GM23248 (cell line): ENCODE measurements at regions not wholly inside any gene's neighbourhood (a gene's known extent, or its start where the extent isn't known, plus 50 kb on each side); places are given as distances from the start of the nearest gene placed in this dataset.
A peak's percentile ranks its signal among the peaks of the same experiment; 100 is the strongest.

ENCODE experiments used
- DNase-seq: peaks from one replicate; pipeline ENCODE4 v3.0.0-alpha.2; 2015
- H2AFZ ChIP-seq: fragments of 200-600 bp; sonication (generic); 2 replicates; pipeline ENCODE4 v1.6.1; 2016; ENCODE audit warnings: antibody characterized with exemption
- H3F3A ChIP-seq: fragments of 200-600 bp; sonication (generic); 2 replicates; pipeline ENCODE4 v1.6.1; 2016; ENCODE audit warnings: mild to moderate bottlenecking, antibody characterized with exemption, mixed run types; ENCODE audit not compliant: insufficient read depth
- H3K27ac ChIP-seq: fragments of 200-600 bp; sonication (generic); 2 replicates; pipeline ENCODE4 v1.5.1; 2016; ENCODE audit warnings: mild to moderate bottlenecking
- H3K27me3 ChIP-seq: fragments of 200-600 bp; sonication (generic); replicated peaks from 2 replicates; pipeline ENCODE4 v1.6.1; 2016; ENCODE audit warnings: mild to moderate bottlenecking; ENCODE audit not compliant: insufficient read depth
- H3K36me3 ChIP-seq: fragments of 200-600 bp; sonication (generic); 2 replicates; pipeline ENCODE4 v1.6.1; 2016; ENCODE audit warnings: low read depth, mild to moderate bottlenecking
- H3K4me1 ChIP-seq: fragments of 200-600 bp; sonication (generic); 2 replicates; pipeline ENCODE4 v1.6.1; 2016; ENCODE audit warnings: mild to moderate bottlenecking; ENCODE audit not compliant: insufficient read depth
- H3K4me2 ChIP-seq: fragments of 200-600 bp; sonication (generic); one replicate; pipeline ENCODE4 v1.6.1; 2016; ENCODE audit warnings: mild to moderate bottlenecking; ENCODE audit not compliant: unreplicated experiment
- H3K4me3 ChIP-seq: fragments of 200-600 bp; sonication (generic); 2 replicates; pipeline ENCODE4 v1.5.1; 2016; ENCODE audit warnings: mild to moderate bottlenecking
- H3K79me2 ChIP-seq: fragments of 200-600 bp; sonication (generic); 2 replicates; pipeline ENCODE4 v1.6.1; 2016; ENCODE audit warnings: mild to moderate bottlenecking; ENCODE audit not compliant: insufficient read depth
- H3K9ac ChIP-seq: fragments of 200-600 bp; sonication (generic); 2 replicates; pipeline ENCODE4 v1.6.1; 2016; ENCODE audit warnings: mild to moderate bottlenecking
- H3K9me2 ChIP-seq: fragments of 200-600 bp; sonication (generic); 2 replicates; pipeline ENCODE4 v1.6.1; 2016; ENCODE audit warnings: mixed run types, mild to moderate bottlenecking, moderate library complexity; ENCODE audit not compliant: insufficient read depth
- H3K9me3 ChIP-seq: fragments of 200-600 bp; sonication (generic); one replicate; pipeline ENCODE4 v1.6.1; 2017; ENCODE audit warnings: low read depth
- H4K20me1 ChIP-seq: fragments of 200-600 bp; sonication (generic); 2 replicates; pipeline ENCODE4 v1.6.0; 2016; ENCODE audit not compliant: insufficient read depth
- EZH2 ChIP-seq: fragments of 200-600 bp; sonication (generic); IDR thresholded peaks from 2 replicates; pipeline ENCODE4 v1.6.1; 2018; ENCODE audit warnings: antibody characterized with exemption, mild to moderate bottlenecking; ENCODE audit not compliant: insufficient read depth, poor library complexity, severe bottlenecking
- EZH2phosphoT487 ChIP-seq: fragments of 200-600 bp; sonication (generic); IDR thresholded peaks from 2 replicates; pipeline ENCODE4 v1.6.1; 2018; ENCODE audit warnings: antibody characterized with exemption, moderate library complexity, mild to moderate bottlenecking, low read depth; ENCODE audit not compliant: insufficient read depth
- WGBS, 2 experiments: methylation state at CpG; one replicate each; pipeline ENCODE4 v1.1.6; 2015 to 2017; ENCODE audit warnings: low lambda C conversion rate in 2 of 2, low coverage in 1 of 2; ENCODE audit errors: missing lambda C conversion rate in 2 of 2; 5-methylcytosine and 5-hydroxymethylcytosine counted together
- in situ Hi-C: fragments of 300-500 bp; cut with MboI; formaldehyde crosslinking; loops from 2 replicates; pipeline ENCODE4 v1.15.0; 2020

DNA sequence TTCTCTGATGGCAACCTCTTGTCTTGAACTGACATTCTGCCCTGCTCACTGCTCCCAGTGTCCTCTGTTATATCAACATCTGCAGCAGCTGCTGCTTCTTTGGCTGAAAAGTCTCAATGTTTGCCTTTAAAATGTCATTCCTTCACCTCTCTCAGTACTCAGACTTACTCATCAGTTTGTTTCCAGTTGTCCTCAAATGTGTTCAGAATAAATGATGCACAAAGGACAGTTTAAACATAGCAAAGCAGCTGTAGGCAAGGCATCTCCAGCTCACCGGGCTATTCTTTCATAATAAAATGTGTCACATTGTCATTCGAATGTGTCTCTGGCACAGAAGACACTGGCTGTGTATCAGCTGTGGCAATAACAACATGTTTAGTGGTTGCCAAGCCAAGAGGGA is 590.9 kb upstream of the ZNF608 start:
- Histone ChIP-seq H3K79me2 (no peaks in the 10 kb centered on the region), H3K4me2 (no peak overlapping the region), H3K36me3 (no peaks in the 10 kb centered on the region), H3K4me3 (no peak overlapping the region), H3K9ac (no peak overlapping the region), H4K20me1 (no peaks in the 10 kb centered on the region), H3K9me3 (no peaks in the 10 kb centered on the region), H2AFZ (no peak overlapping the region), H3K27ac (no peak overlapping the region), H3F3A (no peaks in the 10 kb centered on the region), H3K9me2 (no peaks in the 10 kb centered on the region), H3K4me1 (no peaks in the 10 kb centered on the region; the same call in 1 of the 2 replicates), H3K27me3 (no peaks in the 10 kb centered on the region)
- DNase-seq = no peak
- 28% methylated on average over 2 of the region's 2 CpGs for WGBS, 2 experiments
- TF ChIP-seq EZH2phosphoT487 (no peak), EZH2 (no peak)
- in situ Hi-C loops = no loop called here

GRCh38 chr5:125338440-125339174 is 592.2 kb upstream of the ZNF608 start:
- H3K9me2 ChIP-seq = no peaks in the 10 kb centered on the region
- DNase-seq = no peak
- no peaks in the 10 kb centered on the region for H3K9me3 ChIP-seq
- H3K79me2 ChIP-seq = no peaks in the 10 kb centered on the region
- TF ChIP-seq EZH2phosphoT487 (no peak), EZH2 (no peak)
- in situ Hi-C loops = no loop called here
- no peak overlapping the region for H3K4me2 ChIP-seq
- H3K4me1 ChIP-seq = peaks cover 10% of the 10 kb centered on the region
- no peak overlapping the region for H3K9ac ChIP-seq
- H3K4me3 ChIP-seq = no peak overlapping the region
- H2AFZ ChIP-seq = no peak overlapping the region
- H3K27me3 ChIP-seq = no peaks in the 10 kb centered on the region
- no peak overlapping the region for H3K27ac ChIP-seq
- H3K36me3 ChIP-seq = no peaks in the 10 kb centered on the region
- WGBS, 2 experiments = 86 to 89% methylated on average over 2 of the region's 2 CpGs
- H3F3A ChIP-seq = peaks cover 12% of the 10 kb centered on the region
- H4K20me1 ChIP-seq = no peaks in the 10 kb centered on the region

DNA sequence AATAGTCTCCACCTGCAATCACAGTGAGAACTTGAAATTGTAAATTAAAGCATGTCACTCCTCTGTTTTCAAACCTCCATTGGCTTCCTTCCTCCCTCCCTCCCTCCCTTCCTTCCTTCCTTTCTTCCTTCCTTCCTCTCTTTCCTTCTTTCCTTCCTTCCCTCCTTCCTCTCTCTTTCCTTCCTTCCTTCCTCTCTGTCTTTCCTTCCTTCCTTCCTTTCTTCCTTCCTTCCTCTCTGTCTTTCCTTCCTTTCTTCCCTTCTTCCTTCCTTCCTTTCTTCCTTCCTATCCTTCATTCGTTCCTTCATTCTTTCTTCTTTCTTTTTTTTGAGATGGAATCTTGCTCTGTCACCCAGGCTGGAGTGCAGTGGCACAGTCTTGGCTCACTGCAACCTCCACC is 595.0 kb upstream of the ZNF608 start:
- Histone ChIP-seq H3K27me3 (no peaks in the 10 kb centered on the region), H3K4me2 (no peak overlapping the region), H3K9me2 (no peaks in the 10 kb centered on the region), H3K9me3 (no peaks in the 10 kb centered on the region), H3K27ac (no peak overlapping the region), H4K20me1 (no peaks in the 10 kb centered on the region), H3K79me2 (no peaks in the 10 kb centered on the region), H3K36me3 (no peaks in the 10 kb centered on the region), H2AFZ (no peak overlapping the region), H3K4me3 (no peak overlapping the region), H3K4me1 (peaks cover 10% of the 10 kb centered on the region), H3F3A (peaks cover 13% of the 10 kb centered on the region), H3K9ac (no peak overlapping the region)
- TF ChIP-seq EZH2 = no peak
- no peak for TF ChIP-seq EZH2phosphoT487
- WGBS, 2 experiments = 67 to 73% methylated on average over 1 of the region's 1 CpG
- DNase-seq = no peak
- in situ Hi-C loops = no loop called here

DNA sequence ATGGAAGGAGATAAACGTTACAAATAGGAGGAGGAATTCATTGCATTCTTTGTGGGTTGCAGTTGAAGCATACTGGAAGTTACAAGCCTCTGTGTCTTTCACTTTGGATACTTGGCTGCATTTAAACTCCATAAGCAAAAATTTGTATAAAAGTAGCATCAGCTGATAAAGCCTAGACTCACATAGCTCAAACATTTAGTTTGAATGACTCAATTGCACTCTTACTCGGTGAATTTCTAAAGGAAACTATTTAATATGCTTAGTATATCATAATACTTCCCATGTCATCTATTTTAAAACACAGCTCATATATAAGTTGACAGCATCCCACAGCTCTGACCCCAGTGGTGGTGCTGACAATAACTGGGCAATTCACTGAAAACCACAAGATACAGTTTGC is 596.6 kb upstream of the ZNF608 start:
- peak; percentile 48 for DNase-seq
- H3F3A ChIP-seq = peaks cover 13% of the 10 kb centered on the region
- in situ Hi-C loops = no loop called here
- no peaks in the 10 kb centered on the region for H3K79me2 ChIP-seq
- H3K36me3 ChIP-seq = no peaks in the 10 kb centered on the region
- TF ChIP-seq EZH2 = no peak
- TF ChIP-seq EZH2phosphoT487 = peak; percentile 93
- H3K9me2 ChIP-seq = no peaks in the 10 kb centered on the region
- peaks cover 10% of the 10 kb centered on the region for H3K4me1 ChIP-seq
- WGBS, 2 experiments = 5 to 8% methylated on average over 2 of the region's 2 CpGs
- no peak overlapping the region for H3K4me3 ChIP-seq
- no peak overlapping the region for H3K27ac ChIP-seq
- no peaks in the 10 kb centered on the region for H3K27me3 ChIP-seq
- no peaks in the 10 kb centered on the region for H3K9me3 ChIP-seq
- H4K20me1 ChIP-seq = no peaks in the 10 kb centered on the region
- no peak overlapping the region for H3K9ac ChIP-seq
- peak overlapping the region; percentile 12 for H3K4me2 ChIP-seq
- no peak overlapping the region for H2AFZ ChIP-seq

DNA sequence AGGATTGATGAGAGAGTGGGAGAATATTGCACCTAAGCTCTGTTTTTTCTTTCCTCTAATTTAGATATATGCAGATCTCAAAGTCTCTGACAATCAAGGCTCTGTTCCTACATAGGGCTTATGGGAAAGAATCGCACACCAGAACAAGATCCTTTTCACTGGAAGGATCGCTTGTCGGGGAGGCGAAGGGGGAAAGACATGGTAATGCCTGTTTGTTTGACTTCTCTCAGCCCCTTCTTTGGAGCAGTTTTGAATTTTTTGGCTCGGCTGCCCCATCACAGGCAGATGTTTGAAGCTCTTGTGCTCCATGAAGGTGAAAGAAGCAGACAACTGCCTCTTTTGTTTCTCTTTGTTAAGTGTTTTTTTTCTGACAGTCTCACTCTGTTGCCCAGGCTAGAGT is 599.9 kb upstream of the ZNF608 start:
- in situ Hi-C loops = no loop called here
- no peak overlapping the region for H3K4me3 ChIP-seq
- H3K4me2 ChIP-seq = no peak overlapping the region
- H3K27ac ChIP-seq = no peak overlapping the region
- H3K9ac ChIP-seq = no peak overlapping the region
- H3F3A ChIP-seq = peaks cover 13% of the 10 kb centered on the region
- no peaks in the 10 kb centered on the region for H3K9me3 ChIP-seq
- TF ChIP-seq EZH2 (no peak), EZH2phosphoT487 (no peak)
- no peaks in the 10 kb centered on the region for H3K9me2 ChIP-seq
- H3K79me2 ChIP-seq = no peaks in the 10 kb centered on the region
- 96% methylated on average over 5 of the region's 5 CpGs for WGBS, 2 experiments
- DNase-seq = no peak
- H3K4me1 ChIP-seq = peaks cover 10% of the 10 kb centered on the region
- no peaks in the 10 kb centered on the region for H3K27me3 ChIP-seq
- H2AFZ ChIP-seq = no peak overlapping the region
- no peaks in the 10 kb centered on the region for H4K20me1 ChIP-seq
- no peaks in the 10 kb centered on the region for H3K36me3 ChIP-seq
